GM12891 (cell line): ENCODE measurements at regions not wholly inside any gene's neighbourhood (a gene's known extent, or its start where the extent isn't known, plus 50 kb on each side); places are given as distances from the start of the nearest gene placed in this dataset.

Source experiments
- POLR2A ChIP-seq: IDR thresholded peaks from 2 replicates; pipeline ENCODE4 v1.6.1; 2011; ENCODE audit warnings: low read depth, low read length, control low read depth
- POLR2AphosphoS5 ChIP-seq: IDR thresholded peaks from 2 replicates; pipeline ENCODE4 v1.6.1; 2011; ENCODE audit warnings: low read depth, low read length, control low read depth

DNA sequence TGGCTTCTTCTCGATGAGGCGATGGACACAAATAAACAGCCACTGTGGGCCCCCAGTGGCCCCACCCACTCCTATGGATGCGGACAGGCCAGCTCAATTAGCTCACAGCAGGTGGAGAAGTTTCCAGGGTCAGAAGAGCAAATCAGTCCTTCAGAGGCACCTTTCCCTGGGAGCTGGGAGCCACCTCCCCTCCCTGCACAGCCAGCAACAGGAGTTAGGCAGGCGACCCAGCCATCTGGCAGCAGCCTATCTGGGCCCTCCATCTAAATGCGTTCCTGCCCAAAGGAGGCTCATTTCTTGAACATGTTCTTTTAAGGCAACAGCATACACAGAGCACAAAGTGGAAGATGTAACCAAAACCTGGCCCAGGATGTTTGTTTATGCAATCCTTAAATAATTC is 211.9 kb upstream of the ARRDC4 start:
- TF ChIP-seq POLR2A (no peak), POLR2AphosphoS5 (no peak)
